HEK293 (cell line): ENCODE measurements at regions not wholly inside any gene's neighbourhood (a gene's known extent, or its start where the extent isn't known, plus 50 kb on each side); places are given as distances from the start of the nearest gene placed in this dataset.

ENCODE experiments used
- CTCF ChIA-PET: fragments of 350-600 bp; formaldehyde crosslinking; extraction: SDS; loops from one replicate; lab custom pipeline; 2021; ENCODE audit warnings: antibody characterized with exemption; lab: Yijun Ruan, JAX
- POLR2A ChIA-PET: fragments of 300-600 bp; formaldehyde crosslinking; extraction: SDS; loops from one replicate; lab custom pipeline; 2020; ENCODE audit warnings: antibody characterized with exemption, inconsistent platforms; lab: Yijun Ruan, JAX
- H3K27ac ChIP-seq: fragments of 200-500 bp; sonication (Bioruptor generic); 2 replicates; pipeline ENCODE4 v1.5.1; 2014; ENCODE audit warnings: low read depth, low read length, control low read depth, inconsistent platforms; ENCODE audit errors: extremely low read depth
- H3K36me3 ChIP-seq, 2 experiments: fragments of 200-500 bp in 1 of 2; sonication (Bioruptor generic) in 1 of 2; 1 replicate in 1 of 2; 2 replicates in 1 of 2; pipeline ENCODE4 v1.5.1; 2014 to 2017; ENCODE audit warnings: inconsistent platforms in 2 of 2, low read length in 2 of 2; ENCODE audit not compliant: control insufficient read depth in 2 of 2, insufficient read depth in 1 of 2
- H3K4me1 ChIP-seq: fragments of 200-500 bp; sonication (Bioruptor generic); 2 replicates; pipeline ENCODE4 v1.5.1; 2014; ENCODE audit warnings: mild to moderate bottlenecking, low read length, inconsistent platforms; ENCODE audit not compliant: control insufficient read depth, insufficient read depth
- H3K4me3 ChIP-seq: 2 replicates; pipeline ENCODE4 v1.5.1; 2011; ENCODE audit warnings: low read depth, mild to moderate bottlenecking, control low read depth, low read length, moderate library complexity
- H3K9me3 ChIP-seq: fragments of 200-500 bp; sonication (Bioruptor generic); 2 replicates; pipeline ENCODE4 v1.5.1; 2014; ENCODE audit warnings: low read depth, low read length, inconsistent platforms; ENCODE audit not compliant: control insufficient read depth, insufficient read depth
- BCL11A ChIP-seq: fragments of 450-650 bp; formaldehyde crosslinking; IDR thresholded peaks from 2 replicates; pipeline ENCODE4 v1.5.1; 2016; ENCODE audit warnings: low read depth, missing biosample characterization, missing genetic modification characterization
- ELK4 ChIP-seq: IDR thresholded peaks from 2 replicates; pipeline ENCODE4 v1.6.1; 2011; ENCODE audit warnings: mild to moderate bottlenecking, low read depth, low read length, borderline replicate concordance
- GFI1B ChIP-seq: fragments of 450-650 bp; formaldehyde crosslinking; IDR thresholded peaks from 2 replicates; pipeline ENCODE4 v1.5.1; 2016; ENCODE audit warnings: missing biosample characterization, missing genetic modification characterization
- SP2 ChIP-seq: fragments of 450-650 bp; formaldehyde crosslinking; IDR thresholded peaks from 2 replicates; pipeline ENCODE4 v1.5.1; 2016; ENCODE audit warnings: missing biosample characterization, missing genetic modification characterization
- ZBTB20 ChIP-seq: fragments of 450-650 bp; formaldehyde crosslinking; IDR thresholded peaks from 2 replicates; pipeline ENCODE4 v1.5.1; 2016; ENCODE audit warnings: missing biosample characterization, missing genetic modification characterization
- ZFP69B ChIP-seq: fragments of 450-650 bp; formaldehyde crosslinking; IDR thresholded peaks from 2 replicates; pipeline ENCODE4 v1.5.1; 2016; ENCODE audit warnings: missing biosample characterization, missing genetic modification characterization
- ZNF112 ChIP-seq: fragments of 450-650 bp; formaldehyde crosslinking; IDR thresholded peaks from 2 replicates; pipeline ENCODE4 v1.5.0; 2017; ENCODE audit warnings: missing biosample characterization, missing genetic modification characterization
- ZNF214 ChIP-seq: fragments of 450-650 bp; formaldehyde crosslinking; IDR thresholded peaks from 2 replicates; pipeline ENCODE4 v1.5.1; 2017; ENCODE audit warnings: missing biosample characterization, mild to moderate bottlenecking, missing genetic modification characterization, borderline replicate concordance
- ZNF239 ChIP-seq: fragments of 450-650 bp; formaldehyde crosslinking; IDR thresholded peaks from 2 replicates; pipeline ENCODE4 v1.5.1; 2016; ENCODE audit warnings: missing biosample characterization, missing genetic modification characterization
- ZNF274 ChIP-seq, 2 experiments: fragments of 200-500 bp in 1 of 2; fragments of 450-650 bp in 1 of 2; sonication (Bioruptor generic) in 1 of 2; formaldehyde crosslinking in 1 of 2; IDR thresholded peaks; 2 replicates each; pipeline versions ENCODE4 v1.5.1 to v1.6.1; 2014 to 2016; ENCODE audit warnings: borderline replicate concordance in 1 of 2, inconsistent platforms in 1 of 2, low read length in 1 of 2, missing biosample characterization in 1 of 2, missing genetic modification characterization in 1 of 2
- ZNF366 ChIP-seq: fragments of 450-650 bp; formaldehyde crosslinking; conservative IDR thresholded peaks from 2 replicates; pipeline ENCODE4 v1.5.1; 2016; ENCODE audit warnings: missing biosample characterization, missing genetic modification characterization
- ZNF548 ChIP-seq: fragments of 450-650 bp; formaldehyde crosslinking; IDR thresholded peaks from 2 replicates; pipeline ENCODE4 v1.5.1; 2016; ENCODE audit warnings: missing biosample characterization, missing genetic modification characterization
- ZNF664 ChIP-seq: fragments of 450-650 bp; formaldehyde crosslinking; IDR thresholded peaks from 2 replicates; pipeline ENCODE4 v1.5.1; 2016; ENCODE audit warnings: missing biosample characterization, missing genetic modification characterization
- ZNF701 ChIP-seq: fragments of 450-650 bp; formaldehyde crosslinking; IDR thresholded peaks from 2 replicates; pipeline ENCODE4 v1.5.1; 2016; ENCODE audit warnings: missing biosample characterization, missing genetic modification characterization
- ZNF830 ChIP-seq: fragments of 450-650 bp; IDR thresholded peaks from 2 replicates; pipeline ENCODE4 v1.5.0; 2018; ENCODE audit warnings: missing biosample characterization, missing genetic modification characterization, low read depth, mild to moderate bottlenecking, moderate library complexity
- TF ChIP-seq, protein P1 (sequence below): fragments of 450-650 bp; formaldehyde crosslinking; IDR thresholded peaks from 2 replicates; pipeline ENCODE4 v1.5.1; 2016; ENCODE audit warnings: missing biosample characterization, missing genetic modification characterization
- TF ChIP-seq, protein P2 (sequence below): fragments of 450-650 bp; formaldehyde crosslinking; conservative IDR thresholded peaks from 2 replicates; pipeline ENCODE4 v1.5.1; 2016; ENCODE audit warnings: low read depth, missing biosample characterization, missing genetic modification characterization
- TF ChIP-seq, protein P3 (sequence below): fragments of 450-650 bp; formaldehyde crosslinking; IDR thresholded peaks from 2 replicates; pipeline ENCODE4 v1.5.1; 2016; ENCODE audit warnings: missing biosample characterization, missing genetic modification characterization, low read depth
- TF ChIP-seq, protein P4 (sequence below): fragments of 450-650 bp; formaldehyde crosslinking; IDR thresholded peaks from 2 replicates; pipeline ENCODE4 v1.5.1; 2016; ENCODE audit warnings: missing biosample characterization, missing genetic modification characterization, low read depth

DNA sequence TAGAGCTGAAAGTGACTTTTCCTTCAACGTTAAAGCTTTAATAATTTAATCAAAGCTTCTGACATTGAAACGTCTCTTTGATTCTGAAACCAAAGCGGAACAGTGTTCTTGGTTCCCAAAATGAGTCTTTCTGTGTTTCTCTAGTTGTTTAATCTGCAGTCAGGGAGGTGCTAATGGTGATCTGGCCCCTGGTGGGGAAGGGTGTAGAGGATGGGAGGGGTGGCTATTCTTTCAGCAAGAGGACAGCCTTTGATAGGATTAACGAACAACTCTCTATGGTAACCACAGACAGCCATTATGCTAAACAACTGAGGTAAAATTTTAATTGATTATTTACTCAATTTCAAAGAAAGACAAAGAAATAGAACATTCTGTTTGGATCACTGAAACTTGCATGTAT lies 79.9 kb upstream of the CADPS start:
- no peak for TF ChIP-seq ZNF830
- TF ChIP-seq ZNF548: no peak
- TF ChIP-seq BCL11A (tag by site-specific recombination): no peak
- no peak for TF ChIP-seq ZNF664
- no peak for TF ChIP-seq ZNF274 (IDR thresholded peaks at IDR 0.05; ENCODE audit: low read length)
- no peak for TF ChIP-seq ZNF274 (tag by site-specific recombination; IDR thresholded peaks at IDR 0.05; ENCODE audit: borderline replicate concordance)
- TF ChIP-seq ZNF214 (tag by site-specific recombination): no peak
- TF ChIP-seq ZNF239: no peak
- TF ChIP-seq, protein P1, sequence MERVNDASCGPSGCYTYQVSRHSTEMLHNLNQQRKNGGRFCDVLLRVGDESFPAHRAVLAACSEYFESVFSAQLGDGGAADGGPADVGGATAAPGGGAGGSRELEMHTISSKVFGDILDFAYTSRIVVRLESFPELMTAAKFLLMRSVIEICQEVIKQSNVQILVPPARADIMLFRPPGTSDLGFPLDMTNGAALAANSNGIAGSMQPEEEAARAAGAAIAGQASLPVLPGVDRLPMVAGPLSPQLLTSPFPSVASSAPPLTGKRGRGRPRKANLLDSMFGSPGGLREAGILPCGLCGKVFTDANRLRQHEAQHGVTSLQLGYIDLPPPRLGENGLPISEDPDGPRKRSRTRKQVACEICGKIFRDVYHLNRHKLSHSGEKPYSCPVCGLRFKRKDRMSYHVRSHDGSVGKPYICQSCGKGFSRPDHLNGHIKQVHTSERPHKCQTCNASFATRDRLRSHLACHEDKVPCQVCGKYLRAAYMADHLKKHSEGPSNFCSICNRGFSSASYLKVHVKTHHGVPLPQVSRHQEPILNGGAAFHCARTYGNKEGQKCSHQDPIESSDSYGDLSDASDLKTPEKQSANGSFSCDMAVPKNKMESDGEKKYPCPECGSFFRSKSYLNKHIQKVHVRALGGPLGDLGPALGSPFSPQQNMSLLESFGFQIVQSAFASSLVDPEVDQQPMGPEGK (tag by site-specific recombination): no peak
- TF ChIP-seq, protein P2, sequence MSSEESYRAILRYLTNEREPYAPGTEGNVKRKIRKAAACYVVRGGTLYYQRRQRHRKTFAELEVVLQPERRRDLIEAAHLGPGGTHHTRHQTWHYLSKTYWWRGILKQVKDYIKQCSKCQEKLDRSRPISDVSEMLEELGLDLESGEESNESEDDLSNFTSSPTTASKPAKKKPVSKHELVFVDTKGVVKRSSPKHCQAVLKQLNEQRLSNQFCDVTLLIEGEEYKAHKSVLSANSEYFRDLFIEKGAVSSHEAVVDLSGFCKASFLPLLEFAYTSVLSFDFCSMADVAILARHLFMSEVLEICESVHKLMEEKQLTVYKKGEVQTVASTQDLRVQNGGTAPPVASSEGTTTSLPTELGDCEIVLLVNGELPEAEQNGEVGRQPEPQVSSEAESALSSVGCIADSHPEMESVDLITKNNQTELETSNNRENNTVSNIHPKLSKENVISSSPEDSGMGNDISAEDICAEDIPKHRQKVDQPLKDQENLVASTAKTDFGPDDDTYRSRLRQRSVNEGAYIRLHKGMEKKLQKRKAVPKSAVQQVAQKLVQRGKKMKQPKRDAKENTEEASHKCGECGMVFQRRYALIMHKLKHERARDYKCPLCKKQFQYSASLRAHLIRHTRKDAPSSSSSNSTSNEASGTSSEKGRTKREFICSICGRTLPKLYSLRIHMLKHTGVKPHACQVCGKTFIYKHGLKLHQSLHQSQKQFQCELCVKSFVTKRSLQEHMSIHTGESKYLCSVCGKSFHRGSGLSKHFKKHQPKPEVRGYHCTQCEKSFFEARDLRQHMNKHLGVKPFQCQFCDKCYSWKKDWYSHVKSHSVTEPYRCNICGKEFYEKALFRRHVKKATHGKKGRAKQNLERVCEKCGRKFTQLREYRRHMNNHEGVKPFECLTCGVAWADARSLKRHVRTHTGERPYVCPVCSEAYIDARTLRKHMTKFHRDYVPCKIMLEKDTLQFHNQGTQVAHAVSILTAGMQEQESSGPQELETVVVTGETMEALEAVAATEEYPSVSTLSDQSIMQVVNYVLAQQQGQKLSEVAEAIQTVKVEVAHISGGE (tag by site-specific recombination): no peak
- TF ChIP-seq SP2 (tag by site-specific recombination): no peak
- TF ChIP-seq, protein P3, sequence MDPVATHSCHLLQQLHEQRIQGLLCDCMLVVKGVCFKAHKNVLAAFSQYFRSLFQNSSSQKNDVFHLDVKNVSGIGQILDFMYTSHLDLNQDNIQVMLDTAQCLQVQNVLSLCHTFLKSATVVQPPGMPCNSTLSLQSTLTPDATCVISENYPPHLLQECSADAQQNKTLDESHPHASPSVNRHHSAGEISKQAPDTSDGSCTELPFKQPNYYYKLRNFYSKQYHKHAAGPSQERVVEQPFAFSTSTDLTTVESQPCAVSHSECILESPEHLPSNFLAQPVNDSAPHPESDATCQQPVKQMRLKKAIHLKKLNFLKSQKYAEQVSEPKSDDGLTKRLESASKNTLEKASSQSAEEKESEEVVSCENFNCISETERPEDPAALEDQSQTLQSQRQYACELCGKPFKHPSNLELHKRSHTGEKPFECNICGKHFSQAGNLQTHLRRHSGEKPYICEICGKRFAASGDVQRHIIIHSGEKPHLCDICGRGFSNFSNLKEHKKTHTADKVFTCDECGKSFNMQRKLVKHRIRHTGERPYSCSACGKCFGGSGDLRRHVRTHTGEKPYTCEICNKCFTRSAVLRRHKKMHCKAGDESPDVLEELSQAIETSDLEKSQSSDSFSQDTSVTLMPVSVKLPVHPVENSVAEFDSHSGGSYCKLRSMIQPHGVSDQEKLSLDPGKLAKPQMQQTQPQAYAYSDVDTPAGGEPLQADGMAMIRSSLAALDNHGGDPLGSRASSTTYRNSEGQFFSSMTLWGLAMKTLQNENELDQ (tag by site-specific recombination): no peak
- TF ChIP-seq ZBTB20: no peak
- TF ChIP-seq GFI1B (tag by site-specific recombination): no peak
- no peak for TF ChIP-seq ZNF112
- TF ChIP-seq ZNF701 (tag by site-specific recombination): no peak
- Histone ChIP-seq H3K9me3 (no peaks in the 10 kb centered on the region), H3K4me3 (no peak overlapping the region), H3K4me1 (no peaks in the 10 kb centered on the region), H3K36me3 (no peaks in the 10 kb centered on the region), H3K27ac (no peak overlapping the region)
- CTCF ChIA-PET: no interaction called here
- POLR2A ChIA-PET: no interaction called here

DNA sequence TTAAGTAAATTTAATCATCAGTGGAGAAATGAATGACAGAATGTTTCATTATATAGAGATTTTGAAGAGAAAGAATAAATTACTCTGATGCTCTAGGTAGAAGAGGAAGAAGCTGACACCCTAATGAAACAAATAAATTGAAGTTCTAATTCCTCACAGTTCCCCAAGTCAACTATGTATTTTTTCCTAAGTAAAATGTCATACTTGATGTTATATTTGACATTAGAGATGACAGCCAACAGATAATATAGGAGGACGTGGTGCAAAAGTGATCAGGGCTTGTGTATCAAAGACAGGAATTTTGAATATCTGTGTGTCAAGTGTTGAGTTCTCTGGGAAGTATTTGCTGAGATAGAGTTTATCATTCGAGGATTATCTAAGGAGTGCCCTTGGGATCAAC lies 81.2 kb upstream of the CADPS start:
- Histone ChIP-seq H3K4me1 (no peaks in the 10 kb centered on the region), H3K36me3 (no peaks in the 10 kb centered on the region)
- TF ChIP-seq ZFP69B (tag by site-specific recombination) (no peak), ELK4 (no peak), ZNF366 (tag by site-specific recombination) (no peak)
- TF ChIP-seq, protein P4, sequence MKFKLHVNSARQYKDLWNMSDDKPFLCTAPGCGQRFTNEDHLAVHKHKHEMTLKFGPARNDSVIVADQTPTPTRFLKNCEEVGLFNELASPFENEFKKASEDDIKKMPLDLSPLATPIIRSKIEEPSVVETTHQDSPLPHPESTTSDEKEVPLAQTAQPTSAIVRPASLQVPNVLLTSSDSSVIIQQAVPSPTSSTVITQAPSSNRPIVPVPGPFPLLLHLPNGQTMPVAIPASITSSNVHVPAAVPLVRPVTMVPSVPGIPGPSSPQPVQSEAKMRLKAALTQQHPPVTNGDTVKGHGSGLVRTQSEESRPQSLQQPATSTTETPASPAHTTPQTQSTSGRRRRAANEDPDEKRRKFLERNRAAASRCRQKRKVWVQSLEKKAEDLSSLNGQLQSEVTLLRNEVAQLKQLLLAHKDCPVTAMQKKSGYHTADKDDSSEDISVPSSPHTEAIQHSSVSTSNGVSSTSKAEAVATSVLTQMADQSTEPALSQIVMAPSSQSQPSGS (tag by site-specific recombination): no peak
- TF ChIP-seq, all 188 proteins: peak for 0
- ChIA-PET CTCF (interaction anchor here (0.6 kb wide), 1 partner anchor 41 kb away, joined by 3 read pairs; no protein-coding TSS in a partner anchor), POLR2A (no interaction called here)
- Histone ChIP-seq H3K27ac (no peak overlapping the region), H3K9me3 (no peaks in the 10 kb centered on the region), H3K4me3 (no peak overlapping the region)
